Mucosa of gallbladder (tissue), 1 donor: ENCODE measurements at regions not wholly inside any gene's neighbourhood (a gene's known extent, or its start where the extent isn't known, plus 50 kb on each side); places are given as distances from the start of the nearest gene placed in this dataset.
"Not testable (repeated sequence)": the region's sequence is repeated elsewhere in the genome, so short reads cannot be mapped to it uniquely, and the experiment has no call there.

ENCODE experiments used
- DNase-seq: peaks from one replicate; pipeline ENCODE4 v3.0.0-alpha.2; 2020; ENCODE audit warnings: low spot score
- donor health status: DM: no; HTN: no; CAD: no.

- DNase-seq, result no peak
Measured at GRCh38 chr6:160804639-160805038, 102.6 kb downstream of the PLG start.

- DNase-seq, result no peak
Measured at GRCh38 chr6:160808263-160808662, 106.2 kb downstream of the PLG start.

- no peak for DNase-seq
Measured at GRCh38 chr6:160810238-160810637, 108.2 kb downstream of the PLG start.

GRCh38 chr6:160812097-160812496 lies 110.1 kb downstream of the PLG start:
- no peak for DNase-seq

GRCh38 chr6:160818934-160819333 lies 116.9 kb downstream of the PLG start:
- DNase-seq, result no peak

- not testable (repeated sequence) for DNase-seq
Measured at GRCh38 chr6:160820661-160821060, 118.6 kb downstream of the PLG start.

- no peak for DNase-seq
Measured at GRCh38 chr6:160831739-160832138, 129.7 kb downstream of the PLG start.

- no peak for DNase-seq
Measured at GRCh38 chr6:160832422-160832821, 130.4 kb downstream of the PLG start.

GRCh38 chr6:160837146-160837545 lies 135.1 kb downstream of the PLG start:
- no peak for DNase-seq

GRCh38 chr6:160851031-160851430 lies 140.5 kb upstream of the MAP3K4 start:
- DNase-seq, result no peak

- DNase-seq, result no peak
Measured at GRCh38 chr6:160853946-160854345, 137.6 kb upstream of the MAP3K4 start.

- DNase-seq, result no peak
Measured at GRCh38 chr6:160858886-160859285, 132.7 kb upstream of the MAP3K4 start.

- no peak for DNase-seq
Measured at GRCh38 chr6:160859822-160860221, 131.7 kb upstream of the MAP3K4 start.

GRCh38 chr6:160861824-160862223 lies 129.7 kb upstream of the MAP3K4 start:
- DNase-seq, result no peak

GRCh38 chr6:160863782-160864181 lies 127.8 kb upstream of the MAP3K4 start:
- no peak for DNase-seq

- no peak for DNase-seq
Measured at GRCh38 chr6:160871320-160871719, 120.2 kb upstream of the MAP3K4 start.

GRCh38 chr6:160881148-160881808 lies 110.3 kb upstream of the MAP3K4 start:
- DNase-seq, result no peak

- no peak for DNase-seq
Measured at GRCh38 chr6:160882006-160882405, 109.6 kb upstream of the MAP3K4 start.

GRCh38 chr6:160882791-160883279 lies 108.7 kb upstream of the MAP3K4 start:
- no peak for DNase-seq

- no peak for DNase-seq
Measured at GRCh38 chr6:160883560-160883959, 108.0 kb upstream of the MAP3K4 start.

GRCh38 chr6:160883999-160884398 lies 107.6 kb upstream of the MAP3K4 start:
- no peak for DNase-seq

GRCh38 chr6:160889148-160889547 lies 102.4 kb upstream of the MAP3K4 start:
- DNase-seq, result not testable (repeated sequence)

- DNase-seq, result no peak
Measured at GRCh38 chr6:160891690-160892089, 99.9 kb upstream of the MAP3K4 start.

GRCh38 chr6:160895562-160895961 lies 96.0 kb upstream of the MAP3K4 start:
- DNase-seq, result no peak
